ENCODE measurements at regions not wholly inside any gene's neighbourhood (a gene's known extent, or its start where the extent isn't known, plus 50 kb on each side); places are given as distances from the start of the nearest gene placed in this dataset.
A peak's percentile ranks its signal among the peaks of the same experiment; 100 is the strongest.

- DNase-seq = no peak
Measured at GRCh38 chr5:56451742-56452141, 218.6 kb upstream of the ANKRD55 start.

- DNase-seq = no peak
Measured at GRCh38 chr5:56450766-56451165, 217.6 kb upstream of the ANKRD55 start.

- no peak for DNase-seq
Measured at GRCh38 chr5:56449071-56449640, 216.0 kb upstream of the ANKRD55 start.

- no peak for DNase-seq
Measured at GRCh38 chr5:56447656-56448055, 214.5 kb upstream of the ANKRD55 start.

- DNase-seq = no peak
Measured at GRCh38 chr5:56447232-56447631, 214.1 kb upstream of the ANKRD55 start.

GRCh38 chr5:56446728-56447127 lies 213.6 kb upstream of the ANKRD55 start:
- DNase-seq = no peak

- DNase-seq = no peak
Measured at GRCh38 chr5:56443826-56444225, 210.7 kb upstream of the ANKRD55 start.

- DNase-seq = peak; percentile 56
Measured at GRCh38 chr5:56440871-56441740, 208.0 kb upstream of the ANKRD55 start.

- DNase-seq = no peak
Measured at GRCh38 chr5:56434986-56435385, 201.9 kb upstream of the ANKRD55 start.

- DNase-seq = no peak
Measured at GRCh38 chr5:56433039-56433617, 200.0 kb upstream of the ANKRD55 start.

GRCh38 chr5:56432321-56432720 lies 199.2 kb upstream of the ANKRD55 start:
- DNase-seq = peak; percentile 30

- DNase-seq = no peak
Measured at GRCh38 chr5:56430422-56430821, 197.3 kb upstream of the ANKRD55 start.

GRCh38 chr5:56429110-56429561 lies 196.0 kb upstream of the ANKRD55 start:
- DNase-seq = no peak

- DNase-seq = no peak
Measured at GRCh38 chr5:56426693-56427092, 193.6 kb upstream of the ANKRD55 start.

GRCh38 chr5:56422076-56422762 lies 189.1 kb upstream of the ANKRD55 start:
- no peak for DNase-seq

- peak; percentile 40 for DNase-seq
Measured at GRCh38 chr5:56421246-56422075, 188.3 kb upstream of the ANKRD55 start.

GRCh38 chr5:56420323-56420722 lies 187.2 kb upstream of the ANKRD55 start:
- no peak for DNase-seq

GRCh38 chr5:56419667-56420066 lies 186.5 kb upstream of the ANKRD55 start:
- DNase-seq = no peak

- peak; percentile 96 for DNase-seq
Measured at GRCh38 chr5:56415356-56415765, 182.2 kb upstream of the ANKRD55 start.

- DNase-seq = peak; percentile 89
Measured at GRCh38 chr5:56414066-56414465, 180.9 kb upstream of the ANKRD55 start.

GRCh38 chr5:56413546-56413945 lies 180.4 kb upstream of the ANKRD55 start:
- peak; percentile 27 for DNase-seq

- DNase-seq = peak; percentile 95
Measured at GRCh38 chr5:56412601-56413379, 179.7 kb upstream of the ANKRD55 start.
